GM19395 (cell line): ENCODE measurements at regions not wholly inside any gene's neighbourhood (a gene's known extent, or its start where the extent isn't known, plus 50 kb on each side); places are given as distances from the start of the nearest gene placed in this dataset.
A peak's percentile ranks its signal among the peaks of the same experiment; 100 is the strongest.

Experiments used
- ATAC-seq: cut with Tn5 transposase; IDR thresholded peaks from one replicate; pipeline ENCODE4 v1.9.1; 2021; ENCODE audit warnings: mild to moderate bottlenecking, moderate library complexity; ENCODE audit not compliant: unreplicated experiment

- no peak for ATAC-seq
These were observed 582.0 kb downstream of the PKHD1 start for GRCh38 chr6:51505434-51505833.

- no peak for ATAC-seq
These were observed 577.8 kb downstream of the PKHD1 start for GRCh38 chr6:51509597-51509996.

DNA sequence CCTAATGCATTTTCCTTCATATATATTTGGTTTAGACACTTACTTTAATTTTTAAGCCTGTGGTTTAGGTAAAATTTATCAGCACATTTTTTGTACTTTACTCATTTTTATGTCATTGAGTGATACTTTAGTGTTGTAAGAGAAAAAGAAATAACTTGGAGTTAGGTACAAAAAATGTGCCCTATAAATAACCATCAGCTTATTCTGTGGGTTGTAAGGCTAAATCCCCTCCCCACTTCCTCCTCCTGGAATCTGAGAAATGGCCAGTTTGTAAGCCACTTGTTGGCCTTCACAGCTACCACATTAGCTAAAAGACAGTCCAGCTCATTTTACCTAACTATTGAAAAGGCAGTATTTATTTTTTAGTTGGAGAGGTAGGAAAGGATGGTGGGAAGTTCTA lies 576.3 kb downstream of the PKHD1 start:
- ATAC-seq, result no peak

DNA sequence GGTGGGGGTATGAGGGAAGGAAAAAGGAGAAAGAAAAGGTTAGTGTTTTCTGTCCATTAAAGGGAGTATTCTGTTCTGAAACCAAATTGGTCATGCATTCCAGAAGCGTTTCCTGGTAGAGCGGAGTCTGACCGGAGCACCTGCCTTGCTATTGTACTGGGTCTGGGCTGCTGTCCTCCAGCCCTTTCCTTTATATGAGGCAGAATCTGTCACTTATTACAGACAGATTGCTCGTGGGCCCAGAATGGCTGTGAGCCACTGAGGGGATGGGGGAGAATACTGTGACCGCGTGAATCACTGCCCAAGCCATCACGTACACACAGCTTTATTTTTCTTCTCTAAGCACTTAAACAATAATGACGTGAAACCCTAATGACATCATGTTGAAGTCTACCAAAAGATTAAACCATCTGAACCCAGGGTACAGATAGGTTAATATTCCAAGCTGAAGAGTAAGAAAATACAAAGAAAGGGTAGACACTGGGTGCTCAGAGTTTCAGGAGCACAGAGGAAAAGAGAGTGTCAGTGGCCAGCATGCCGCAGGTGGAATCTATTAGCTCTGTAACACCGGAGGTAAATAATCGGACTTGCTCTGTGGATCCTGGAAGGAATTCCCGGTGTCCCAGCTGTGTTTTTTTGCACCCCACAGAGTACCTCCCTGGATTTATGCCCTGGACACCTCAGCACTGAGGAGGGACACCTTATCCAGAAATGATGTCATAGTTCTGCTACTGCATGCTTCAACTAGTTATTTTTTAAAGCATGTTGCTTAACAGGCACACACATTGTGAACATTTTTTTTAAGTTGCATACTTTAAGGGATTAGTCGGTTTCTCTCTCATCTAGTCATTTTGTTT lies 573.3 kb downstream of the PKHD1 start:
- no peak for ATAC-seq

GRCh38 chr6:51514748-51515402 lies 572.5 kb downstream of the PKHD1 start:
- no peak for ATAC-seq

DNA sequence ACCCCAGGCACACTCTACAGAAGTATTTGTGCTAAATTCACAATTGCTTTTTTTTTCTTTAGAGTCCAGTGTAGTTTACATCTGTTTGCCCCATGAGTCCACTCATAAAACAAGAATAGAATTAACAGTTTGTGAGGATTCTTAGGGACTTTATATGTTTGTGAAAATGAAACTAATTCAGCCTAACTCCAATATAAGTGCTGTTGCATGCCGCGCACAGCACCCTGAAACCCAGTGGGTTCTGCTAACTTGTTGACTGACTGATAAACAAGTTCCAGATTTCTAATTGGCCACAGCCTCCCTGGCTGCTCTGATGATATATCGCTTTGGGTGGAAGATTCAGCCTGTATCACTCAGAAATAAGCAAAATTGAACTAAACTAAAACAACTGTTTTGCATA lies 561.4 kb downstream of the PKHD1 start:
- ATAC-seq, result no peak

- ATAC-seq, result peak; percentile 60
These were observed 560.5 kb downstream of the PKHD1 start for GRCh38 chr6:51526922-51527321.

DNA sequence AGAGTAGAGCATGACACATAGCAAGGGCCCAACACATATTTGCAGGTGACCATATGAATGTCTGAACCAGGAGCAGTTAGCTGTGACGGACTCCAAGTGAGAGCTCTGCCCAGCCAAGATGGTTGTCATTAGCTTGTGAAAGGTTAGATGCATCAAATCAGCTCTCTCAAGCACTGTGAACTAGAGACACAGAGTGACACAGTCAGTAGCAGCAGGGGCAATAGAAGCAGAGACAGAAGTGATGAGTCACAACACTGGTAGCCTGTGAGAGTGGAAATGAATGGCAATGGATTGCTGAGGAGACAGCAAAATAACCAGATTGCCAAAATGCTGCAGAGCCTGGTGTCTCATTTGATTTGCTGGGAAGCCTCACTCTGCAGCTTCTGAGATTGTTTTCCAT lies 558.9 kb downstream of the PKHD1 start:
- no peak for ATAC-seq

DNA sequence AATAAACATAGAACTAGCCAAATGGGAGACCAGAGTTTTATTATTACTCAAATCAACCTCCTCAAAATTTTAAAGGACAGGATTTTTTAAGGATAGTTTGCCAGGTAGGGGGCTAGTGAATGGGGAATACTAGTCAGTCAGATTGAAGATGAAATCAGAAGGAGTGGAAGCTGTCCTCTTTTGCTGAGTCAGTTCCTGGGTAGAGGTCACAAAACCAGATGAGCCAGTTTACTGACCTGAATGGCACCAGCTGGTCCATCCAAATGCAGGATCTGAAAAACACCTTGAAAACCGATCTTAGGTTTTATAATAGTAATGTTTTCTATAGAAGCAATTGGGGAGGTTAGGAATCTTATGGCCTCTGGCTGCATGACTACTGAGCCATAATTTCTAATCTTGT lies 558.2 kb downstream of the PKHD1 start:
- ATAC-seq, result no peak

- ATAC-seq, result no peak
These were observed 555.8 kb downstream of the PKHD1 start for GRCh38 chr6:51531623-51532022.

- no peak for ATAC-seq
These were observed 553.5 kb downstream of the PKHD1 start for GRCh38 chr6:51533962-51534361.

DNA sequence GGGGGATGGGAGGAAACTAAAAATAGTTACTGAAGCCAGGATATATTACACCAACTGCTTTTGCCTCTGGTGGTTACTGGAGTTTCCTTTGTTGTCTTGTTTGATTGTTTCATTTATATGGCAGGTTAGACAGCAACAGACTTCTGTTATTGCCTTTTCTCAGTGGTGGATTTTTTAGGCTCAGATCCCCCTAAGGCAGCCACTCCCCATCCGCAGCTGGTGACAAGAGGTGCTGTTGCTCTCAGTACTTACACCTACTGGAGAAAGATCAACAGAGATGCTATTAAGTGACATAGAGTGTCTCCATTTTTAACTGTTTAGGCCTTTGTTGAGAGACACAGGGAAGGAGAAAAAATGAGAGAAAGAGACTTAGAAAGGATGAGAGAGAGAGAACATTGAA lies 552.1 kb downstream of the PKHD1 start:
- no peak for ATAC-seq

DNA sequence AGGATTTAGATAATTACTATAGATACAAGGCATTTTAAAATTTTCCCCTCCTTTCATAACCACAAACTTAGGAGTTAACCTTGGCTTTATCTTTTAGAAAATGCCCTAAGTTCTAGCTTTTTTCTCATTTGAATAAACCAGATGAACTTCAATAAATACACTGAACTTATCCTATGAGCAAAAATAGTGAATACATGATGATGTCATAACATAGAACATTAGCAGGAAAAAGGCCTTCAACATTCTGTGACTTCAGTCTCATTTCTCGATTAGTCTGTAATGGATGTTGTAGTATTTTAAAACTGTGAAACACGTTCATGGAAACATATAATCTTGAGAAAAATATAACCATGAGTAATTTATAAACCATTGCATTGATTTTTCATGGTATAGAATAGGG lies 550.7 kb downstream of the PKHD1 start:
- ATAC-seq, result no peak

GRCh38 chr6:51541847-51542246 lies 545.6 kb downstream of the PKHD1 start:
- ATAC-seq, result no peak

DNA sequence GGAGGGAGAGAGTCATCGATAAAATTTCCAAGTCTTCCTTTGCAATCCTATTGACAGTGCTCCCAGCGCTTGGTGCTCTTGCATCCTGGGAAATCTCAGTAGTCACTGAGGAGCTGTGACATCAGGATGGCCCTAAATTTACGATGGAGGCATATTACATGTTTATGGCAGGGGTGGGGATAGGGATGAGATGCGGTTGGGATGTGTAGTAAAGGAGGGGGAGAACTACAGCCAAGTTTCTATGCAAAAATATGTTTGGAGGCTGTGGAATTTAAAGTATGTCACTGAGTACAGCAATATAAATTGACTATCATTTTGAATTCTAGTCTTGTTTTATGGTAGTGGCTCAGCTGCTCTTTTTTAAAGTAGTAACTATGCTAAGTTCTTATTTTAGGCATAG lies 544.9 kb downstream of the PKHD1 start:
- ATAC-seq, result no peak

DNA sequence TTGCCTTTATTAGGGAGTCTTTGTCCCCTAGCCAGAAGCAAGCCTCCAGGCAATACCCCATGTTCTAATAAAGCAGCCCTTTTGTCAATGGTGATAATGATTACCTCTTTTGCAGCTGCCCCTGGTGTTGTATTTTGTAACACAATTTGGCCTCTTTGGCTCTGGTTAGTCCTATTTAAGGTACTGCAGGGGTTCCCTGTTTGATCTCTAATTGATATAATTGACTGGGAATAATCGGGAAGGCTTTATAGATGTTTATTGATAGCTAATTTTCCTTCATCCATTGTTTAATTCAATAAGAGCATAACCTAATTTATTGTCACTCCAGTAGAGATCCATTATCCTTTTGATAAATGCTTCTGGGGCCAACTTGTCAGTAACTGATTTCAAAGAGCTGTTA lies 537.2 kb downstream of the PKHD1 start:
- ATAC-seq, result no peak

DNA sequence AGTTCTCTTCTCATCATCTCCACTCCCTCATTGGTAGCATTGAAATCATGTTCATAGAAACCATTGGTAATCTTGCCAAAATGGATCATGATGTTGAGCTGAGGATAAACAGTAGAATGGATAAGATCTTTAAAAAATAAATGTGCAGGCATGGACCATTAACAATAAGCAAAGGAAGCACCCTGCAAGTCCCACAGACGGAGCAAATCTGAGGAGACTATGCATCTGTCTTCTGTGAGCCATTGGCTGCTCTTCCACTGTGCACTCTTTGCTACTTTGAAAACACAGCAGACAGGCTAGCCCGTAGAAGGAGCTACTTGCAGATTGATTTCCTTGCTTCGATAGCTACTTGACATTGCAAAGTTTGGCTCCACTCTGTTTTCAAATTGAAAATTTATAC lies 535.0 kb downstream of the PKHD1 start:
- no peak for ATAC-seq

GRCh38 chr6:51553246-51554015 lies 534.0 kb downstream of the PKHD1 start:
- ATAC-seq, result no peak

DNA sequence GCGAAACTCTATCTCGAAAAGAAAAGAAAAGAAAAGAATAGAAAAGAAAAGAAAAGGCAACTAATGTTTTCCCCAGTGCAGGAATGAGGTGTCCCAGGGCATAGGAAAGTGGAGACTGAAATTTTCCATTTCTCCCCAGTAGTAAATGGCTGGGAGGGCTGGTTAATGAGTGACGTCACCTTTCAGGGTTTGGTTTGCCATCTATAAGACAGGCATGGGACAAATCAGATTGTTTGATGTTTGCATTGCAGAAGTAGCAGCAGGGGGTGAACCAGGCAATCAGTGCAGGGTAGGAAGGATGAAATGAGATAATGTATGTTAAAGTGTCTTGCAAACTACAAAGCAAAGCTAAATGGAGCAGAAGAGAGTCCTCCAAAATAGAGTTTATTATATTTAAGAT lies 533.4 kb downstream of the PKHD1 start:
- no peak for ATAC-seq

DNA sequence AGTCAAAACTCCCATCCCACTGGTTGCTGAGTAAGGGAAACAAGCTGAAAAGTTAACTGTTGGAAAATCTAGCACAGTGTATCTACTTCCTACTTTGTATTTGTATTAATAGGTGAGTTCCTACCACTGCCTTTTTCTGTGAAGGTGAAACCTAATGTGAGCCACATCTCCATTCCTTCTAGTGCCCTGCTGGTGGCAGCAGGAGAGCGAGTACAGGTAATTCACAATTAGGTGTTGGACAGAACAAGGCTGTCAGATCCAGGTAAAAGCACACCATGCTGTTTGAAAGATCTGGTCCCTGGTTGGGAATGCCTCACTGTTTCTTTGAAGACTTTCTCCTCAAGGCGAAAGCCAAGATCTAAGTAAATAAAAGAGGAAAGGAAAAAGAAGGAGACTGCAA lies 528.4 kb downstream of the PKHD1 start:
- no peak for ATAC-seq

DNA sequence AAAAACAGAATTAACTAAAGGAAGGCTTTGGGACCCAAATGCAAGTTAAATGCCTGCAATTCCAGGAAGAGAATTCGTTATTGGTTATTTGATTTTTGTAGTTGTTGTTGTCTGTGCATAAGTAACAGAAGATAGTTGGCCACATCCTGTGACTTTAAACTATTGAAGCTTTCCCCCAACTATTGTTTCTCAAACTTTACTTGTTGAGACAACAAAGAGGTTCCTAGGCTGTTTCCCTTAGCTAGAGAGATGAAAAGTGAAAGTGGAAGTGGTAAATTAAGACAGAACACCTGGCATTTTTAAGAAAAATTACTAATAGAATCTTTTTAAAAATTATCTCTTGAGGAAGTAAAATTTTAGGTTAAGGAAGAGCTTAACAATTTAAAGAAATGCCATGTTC lies 525.2 kb downstream of the PKHD1 start:
- peak; percentile 90 for ATAC-seq
